GM19238 (cell line): ENCODE measurements at regions not wholly inside any gene's neighbourhood (a gene's known extent, or its start where the extent isn't known, plus 50 kb on each side); places are given as distances from the start of the nearest gene placed in this dataset.

ENCODE experiments used
- DNase-seq: peaks from one replicate; pipeline ENCODE4 v3.0.0; 2011; ENCODE audit warnings: low spot score; ENCODE audit not compliant: insufficient read length

- no peak for DNase-seq
Measured at GRCh38 chr13:24007979-24008620, 110.8 kb upstream of the C1QTNF9B start.

DNA sequence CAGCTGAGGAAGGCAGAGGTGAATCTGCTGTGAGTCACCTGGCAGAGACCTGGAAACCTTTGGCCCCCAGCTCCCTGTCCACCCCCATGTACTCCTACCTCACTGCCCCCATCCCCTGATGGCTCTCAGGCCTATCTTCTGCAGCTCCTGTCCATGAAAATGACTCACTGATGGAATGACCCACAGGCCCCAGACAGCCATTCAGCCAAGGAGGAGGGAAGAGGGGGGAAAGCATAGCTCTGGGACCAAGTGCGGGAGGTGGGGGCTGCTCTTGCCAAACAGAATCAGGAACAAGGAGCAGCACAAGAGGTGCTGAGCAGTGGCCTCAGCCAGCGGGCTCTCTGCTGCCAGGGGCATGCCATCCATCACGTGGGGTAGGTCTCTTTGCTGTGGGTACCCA, 111.4 kb upstream of the C1QTNF9B start:
- DNase-seq: no peak

DNA sequence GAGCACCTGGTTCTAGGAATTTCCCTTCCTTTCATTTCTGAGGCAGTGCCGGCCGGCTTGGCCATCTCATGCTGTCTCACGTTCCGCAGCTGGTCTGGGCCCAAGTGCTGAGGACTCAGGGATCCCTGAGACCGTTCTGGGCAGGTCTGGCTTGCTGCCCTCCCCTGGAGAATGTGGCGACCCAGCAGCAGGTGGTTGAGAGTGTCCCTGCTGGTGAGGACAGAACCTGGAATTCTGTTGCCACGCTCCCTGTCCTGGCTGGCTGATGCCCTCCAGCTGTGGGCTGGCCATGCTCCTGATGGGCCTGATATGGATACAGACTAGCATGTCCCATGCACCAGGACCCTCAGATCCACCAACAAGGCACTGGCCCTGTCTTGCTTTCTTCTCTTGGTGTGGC, 114.0 kb upstream of the C1QTNF9B start:
- DNase-seq: no peak

GRCh38 chr13:24012648-24013047, 115.3 kb upstream of the C1QTNF9B start:
- DNase-seq: no peak

DNA sequence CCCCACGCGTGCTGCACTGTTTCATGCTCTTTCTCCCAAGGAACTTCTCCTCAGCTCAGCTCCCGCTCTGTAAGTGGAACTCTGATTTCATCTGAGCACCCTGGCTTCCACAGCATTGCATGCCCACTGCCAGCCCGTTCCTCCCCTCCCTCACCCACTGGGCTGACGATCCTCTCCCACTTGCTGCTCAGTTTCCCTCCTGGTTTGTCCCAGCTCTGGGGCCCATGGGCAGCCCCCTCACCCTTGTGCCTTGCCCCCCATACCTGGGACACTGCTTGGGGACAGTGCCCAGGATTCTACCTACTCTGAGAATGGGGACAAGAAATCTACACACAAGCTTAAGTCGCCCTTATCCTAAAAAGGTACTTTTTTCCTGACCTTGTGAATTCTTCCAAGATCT, 115.9 kb upstream of the C1QTNF9B start:
- no peak for DNase-seq

GRCh38 chr13:24016046-24016445, 118.7 kb upstream of the C1QTNF9B start:
- no peak for DNase-seq

DNA sequence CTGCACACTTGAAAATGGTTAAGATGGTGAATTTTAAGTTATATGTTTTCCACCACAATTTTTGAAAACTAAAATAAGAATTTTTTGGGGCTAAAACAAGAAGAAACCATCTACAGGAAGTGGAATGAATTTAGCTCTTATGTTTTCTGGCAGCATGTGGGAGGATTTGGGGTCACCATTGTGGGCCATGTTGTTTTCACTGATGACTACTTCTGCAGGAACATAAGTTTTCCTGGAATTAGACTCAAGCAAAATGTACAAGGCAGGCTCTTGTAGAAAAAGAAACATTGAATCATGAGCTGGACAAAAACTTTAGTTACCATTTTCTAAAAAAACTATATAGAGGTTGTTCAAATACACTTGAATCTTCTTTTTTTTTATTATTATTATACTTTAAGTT, 125.3 kb upstream of the C1QTNF9B start:
- no peak for DNase-seq

DNA sequence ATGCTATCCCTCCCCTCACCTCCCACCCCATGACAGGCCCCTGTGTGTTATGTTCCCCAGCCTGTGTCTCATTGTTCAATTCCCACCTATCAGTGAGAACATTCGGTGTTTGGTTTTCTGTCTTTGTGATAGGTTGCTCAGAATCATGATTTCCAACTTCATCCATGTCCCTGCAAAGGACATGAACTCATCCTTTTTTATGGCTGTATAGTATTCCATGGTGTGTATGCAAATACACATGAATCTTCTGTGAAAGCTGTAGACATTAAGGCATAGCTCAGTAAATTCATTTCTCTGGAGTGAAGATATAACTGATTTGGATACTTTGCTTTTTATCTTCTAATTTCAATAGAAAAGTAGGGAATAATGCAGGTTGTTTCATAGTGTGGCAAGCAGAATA, 125.8 kb upstream of the C1QTNF9B start:
- DNase-seq: no peak

GRCh38 chr13:24027494-24027893, 130.2 kb upstream of the C1QTNF9B start:
- no peak for DNase-seq

- no peak for DNase-seq
Measured at GRCh38 chr13:24032252-24032651, 128.3 kb upstream of the SPATA13 start.

DNA sequence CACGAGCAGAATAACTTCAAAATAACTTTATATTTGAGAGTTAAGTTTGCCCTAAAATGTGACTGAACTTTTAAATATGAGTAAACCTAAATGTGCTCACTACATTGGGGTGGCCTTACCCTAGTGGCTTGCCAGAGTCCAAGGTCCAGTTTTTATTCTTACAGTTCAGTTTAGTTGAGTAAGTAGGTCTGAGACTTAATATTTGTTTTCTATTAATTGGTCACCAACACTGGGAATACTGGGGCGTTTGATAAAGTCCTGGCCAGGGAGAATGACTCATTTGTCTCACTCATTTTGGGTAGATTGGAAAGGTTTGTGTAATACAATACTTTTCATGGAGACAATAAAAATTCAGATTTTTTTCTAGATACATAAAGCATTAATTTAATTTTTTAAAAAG, 127.8 kb upstream of the SPATA13 start:
- DNase-seq: no peak

DNA sequence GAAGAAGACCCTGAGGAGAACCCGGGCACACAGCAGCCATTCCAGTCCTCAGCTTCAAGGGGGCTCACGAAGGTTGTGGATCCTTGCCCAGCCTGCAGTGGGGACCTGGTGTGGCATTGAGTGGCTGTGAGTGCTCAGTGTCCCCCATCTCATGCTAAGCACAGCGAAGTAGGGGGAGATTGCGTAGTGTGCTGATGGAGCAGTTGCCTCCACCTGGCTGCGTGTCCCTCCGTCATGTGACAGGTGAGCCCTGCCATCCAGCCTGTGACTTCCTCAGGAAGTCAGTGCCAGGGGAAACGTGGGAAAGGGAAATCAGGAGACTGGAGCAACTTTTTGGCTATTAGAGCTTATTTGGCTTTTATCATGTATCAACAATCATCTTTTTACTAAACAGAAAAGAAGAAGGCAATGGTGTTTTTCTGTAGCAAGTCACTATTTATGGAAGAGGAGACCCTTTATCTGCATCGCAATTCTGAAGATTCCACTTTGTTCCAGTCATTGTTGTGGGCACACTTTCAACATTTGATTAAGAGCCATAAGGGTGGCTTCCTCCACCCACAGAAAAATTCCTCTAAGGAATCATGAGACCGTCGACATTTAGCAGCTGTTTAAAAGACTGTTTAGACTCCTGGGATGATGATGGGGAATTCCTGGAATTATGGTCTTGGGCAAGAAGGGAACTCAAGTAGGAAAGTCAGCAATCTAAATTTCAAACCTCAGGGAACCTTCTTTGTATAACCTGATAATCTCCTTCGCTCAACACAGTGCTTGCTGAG, 126.8 kb upstream of the SPATA13 start:
- DNase-seq: no peak

DNA sequence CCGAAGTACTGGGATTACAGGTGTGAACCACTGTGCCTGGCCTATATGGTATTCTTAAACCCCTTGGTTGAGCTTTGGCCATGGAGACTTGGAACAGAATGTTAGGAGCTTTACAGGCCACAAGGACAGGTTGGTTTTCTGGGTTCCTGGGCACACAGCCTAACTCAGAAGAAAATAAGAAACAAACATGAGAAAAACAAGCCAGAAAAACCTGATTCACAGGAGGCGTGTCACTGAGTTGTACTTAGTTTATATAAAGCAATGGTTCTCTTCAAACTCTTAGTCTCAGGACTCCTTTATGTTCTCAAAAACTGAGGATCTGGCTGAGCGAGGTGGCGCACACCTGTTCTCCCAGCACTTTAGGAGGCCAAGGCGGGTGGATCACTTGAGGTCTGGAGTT, 125.1 kb upstream of the SPATA13 start:
- no peak for DNase-seq

DNA sequence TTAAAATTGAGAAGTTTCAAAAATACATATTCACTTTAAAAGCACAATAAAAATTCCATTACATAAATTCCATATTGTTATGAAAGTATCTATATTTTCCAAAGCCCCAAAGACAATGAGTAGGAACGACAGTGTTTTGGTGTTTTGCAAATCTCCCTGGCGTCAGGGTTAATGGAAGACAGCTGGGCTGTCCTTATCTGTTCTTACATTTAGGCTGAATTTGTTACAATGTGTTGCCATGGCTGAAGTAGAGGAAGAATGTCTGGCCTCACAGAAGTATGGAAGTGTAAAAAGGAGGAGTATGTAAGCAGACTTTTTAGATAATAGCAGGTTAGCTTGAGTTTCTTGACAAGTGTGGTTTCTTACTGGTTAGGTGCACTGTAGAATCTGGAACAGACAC, 124.4 kb upstream of the SPATA13 start:
- DNase-seq: no peak

- no peak for DNase-seq
Measured at GRCh38 chr13:24038405-24038804, 122.1 kb upstream of the SPATA13 start.

DNA sequence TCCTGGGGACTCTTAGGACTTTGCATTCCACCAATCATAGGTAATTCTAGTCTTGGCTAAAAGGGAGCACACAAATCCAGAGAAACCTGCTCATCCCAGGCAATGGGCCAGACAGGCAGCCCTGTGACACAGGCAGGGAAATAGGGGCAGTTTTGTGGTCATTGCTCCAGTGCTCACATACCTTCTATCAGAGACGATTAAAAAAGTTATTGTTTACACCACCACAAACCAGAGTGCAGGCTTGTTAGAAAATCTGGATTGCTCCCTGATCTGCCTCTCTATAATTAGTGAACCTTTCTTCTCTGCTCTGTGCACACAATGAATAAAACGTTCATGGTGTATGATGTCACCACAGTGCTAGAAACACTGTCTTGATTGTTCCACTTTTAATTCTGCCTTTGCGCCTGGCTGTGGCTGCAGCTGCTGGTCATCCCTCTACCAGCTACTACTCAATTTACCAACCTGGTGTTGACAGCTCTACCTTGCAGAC, 121.6 kb upstream of the SPATA13 start:
- DNase-seq: no peak

GRCh38 chr13:24039621-24040475, 120.7 kb upstream of the SPATA13 start:
- DNase-seq: no peak

DNA sequence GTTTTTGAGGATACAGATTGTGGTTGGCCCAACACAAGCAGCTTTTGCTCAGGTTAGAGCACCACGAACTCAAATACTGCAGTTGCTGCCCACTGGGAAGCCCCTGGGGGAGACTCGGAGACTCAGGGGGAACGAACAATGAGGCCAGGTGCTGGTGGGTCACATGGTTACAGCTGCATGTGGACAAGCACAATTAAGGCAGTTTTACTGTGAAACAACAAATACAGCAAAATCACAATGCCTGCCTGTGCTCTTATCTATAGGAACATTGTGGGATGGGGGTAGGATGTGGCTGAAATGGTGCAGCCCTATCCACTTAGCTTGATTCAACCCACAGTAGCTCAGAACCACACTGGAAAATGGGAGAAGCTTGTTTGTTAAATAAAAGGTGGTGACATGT, 119.7 kb upstream of the SPATA13 start:
- DNase-seq: no peak

GRCh38 chr13:24041651-24042225, 118.8 kb upstream of the SPATA13 start:
- no peak for DNase-seq

GRCh38 chr13:24042710-24043440, 117.6 kb upstream of the SPATA13 start:
- no peak for DNase-seq
